Lower leg skin (tissue), 4 donors: ENCODE measurements at regions not wholly inside any gene's neighbourhood (a gene's known extent, or its start where the extent isn't known, plus 50 kb on each side); places are given as distances from the start of the nearest gene placed in this dataset.
"Not testable (repeated sequence)": the region's sequence is repeated elsewhere in the genome, so short reads cannot be mapped to it uniquely, and the experiment has no call there.

Source experiments
- DNase-seq, 2 donors: peaks; one replicate each; pipeline ENCODE4 v3.0.0-alpha.2; 2019; ENCODE audit warnings: low spot score in 2 of 2
- H3K4me3 ChIP-seq: fragments of 200-600 bp; sonication (generic); 2 replicates; pipeline ENCODE4 v1.5.1; 2017; ENCODE audit warnings: mild to moderate bottlenecking, low read depth; ENCODE audit not compliant: poor library complexity, severe bottlenecking
- CTCF ChIP-seq, 3 donors: fragments of 450-650 bp; IDR thresholded peaks; one replicate each; pipeline ENCODE4 v1.5.1; 2016; ENCODE audit warnings: antibody characterized with exemption in 3 of 3, mild to moderate bottlenecking in 3 of 3, moderate library complexity in 2 of 3
- POLR2A ChIP-seq, 2 donors: fragments of 450-650 bp; IDR thresholded peaks; one replicate each; pipeline ENCODE4 v1.6.1; 2016 to 2017; ENCODE audit warnings: antibody characterized with exemption in 2 of 2, mild to moderate bottlenecking in 1 of 2, moderate library complexity in 1 of 2
- WGBS, 2 donors: methylation state at CpG; one replicate each; pipeline ENCODE4 v1.1.5; 2018; 5-methylcytosine and 5-hydroxymethylcytosine counted together
- intact Hi-C: fragments of 100-400 bp; cut with DNase I; formaldehyde crosslinking; loops from one replicate; pipeline ENCODE4 v1.15.0; 2023; ENCODE audit warnings: low total_unique reads

- no peak for DNase-seq
- WGBS, 2 donors, result 87% methylated on average over 2 of the region's 2 CpGs
- TF ChIP-seq CTCF (IDR thresholded peaks at IDR 0.05), result no peak
- TF ChIP-seq POLR2A (IDR thresholded peaks at IDR 0.05), result no peak
- no peak overlapping the region for H3K4me3 ChIP-seq
- intact Hi-C loops, result no loop called here
Measured at GRCh38 chr13:91053318-91054065, 294.0 kb upstream of the MIR17HG start.

- H3K4me3 ChIP-seq, result no peak overlapping the region
- intact Hi-C loops, result no loop called here
- TF ChIP-seq CTCF (IDR thresholded peaks at IDR 0.05) (no peak), POLR2A (IDR thresholded peaks at IDR 0.05) (no peak)
- DNase-seq, result no peak
- 48 to 61% methylated on average over 1 of the region's 1 CpG for WGBS, 2 donors
Measured at GRCh38 chr13:91054902-91055301, 292.6 kb upstream of the MIR17HG start.

DNA sequence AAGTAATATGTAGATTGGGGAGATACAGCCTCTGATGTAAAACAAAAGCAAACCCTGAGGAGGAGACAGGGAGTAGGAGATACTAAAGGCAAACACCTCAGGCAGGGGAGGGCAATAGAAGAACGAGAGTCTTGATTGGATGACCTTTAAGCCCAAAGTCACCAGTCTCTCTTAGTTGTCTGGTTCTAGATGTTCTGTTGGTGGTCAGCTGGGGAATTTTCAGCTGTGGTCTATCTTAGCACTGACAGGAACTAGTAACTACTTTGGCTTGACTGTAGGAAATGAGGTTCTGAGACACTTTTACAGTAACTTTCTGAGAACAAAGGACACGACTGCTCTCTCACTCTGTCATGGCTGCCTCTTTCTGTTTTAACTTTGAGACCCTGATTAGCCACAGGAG, 290.7 kb upstream of the MIR17HG start:
- DNase-seq, result no peak
- intact Hi-C loops, result no loop called here
- TF ChIP-seq CTCF (IDR thresholded peaks at IDR 0.05) (no peak), POLR2A (IDR thresholded peaks at IDR 0.05) (no peak)
- H3K4me3 ChIP-seq, result no peak overlapping the region
- 43 to 65% methylated on average over 2 of the region's 2 CpGs for WGBS, 2 donors

GRCh38 chr13:91057507-91057906, 290.0 kb upstream of the MIR17HG start:
- WGBS, 2 donors, result 82 to 91% methylated on average over 2 of the region's 2 CpGs
- DNase-seq, H3K4me3 ChIP-seq, intact Hi-C loops: not testable (repeated sequence)

DNA sequence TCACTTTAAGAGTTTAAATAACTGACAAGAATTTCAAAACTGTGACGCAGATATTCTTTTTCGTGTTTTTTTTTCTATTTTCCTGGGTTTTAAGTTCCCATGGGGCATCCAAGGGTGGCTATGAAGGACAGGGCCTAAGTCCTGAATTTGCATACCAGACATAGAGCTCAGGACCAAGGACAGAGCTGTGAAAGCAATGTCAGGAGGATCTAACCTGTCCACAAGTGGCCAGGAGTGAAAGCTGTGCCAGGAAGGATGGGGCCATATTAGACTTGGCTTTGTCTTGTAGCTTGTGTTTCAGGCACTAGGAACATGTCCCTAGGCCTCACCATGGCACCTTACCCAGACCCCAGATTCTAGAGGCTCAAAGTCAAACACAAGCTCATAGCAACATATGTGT, 289.4 kb upstream of the MIR17HG start:
- intact Hi-C loops, result no loop called here
- TF ChIP-seq POLR2A (IDR thresholded peaks at IDR 0.05) (no peak), CTCF (IDR thresholded peaks at IDR 0.05) (no peak)

GRCh38 chr13:91058919-91059318, 288.6 kb upstream of the MIR17HG start:
- intact Hi-C loops, result no loop called here
- H3K4me3 ChIP-seq, result no peak overlapping the region
- no peak for TF ChIP-seq POLR2A (IDR thresholded peaks at IDR 0.05)
- no peak for TF ChIP-seq CTCF (IDR thresholded peaks at IDR 0.05)
- no peak for DNase-seq

More for the DNA sequence above, 289.4 kb upstream of the MIR17HG start:
- no peak overlapping the region for H3K4me3 ChIP-seq
- 87 to 88% methylated on average over 2 of the region's 2 CpGs for WGBS, 2 donors
- DNase-seq, result no peak
